Loucy (cell line): ENCODE measurements at regions not wholly inside any gene's neighbourhood (a gene's known extent, or its start where the extent isn't known, plus 50 kb on each side); places are given as distances from the start of the nearest gene placed in this dataset.

Experiments
- CTCF ChIP-seq: fragments of 200-600 bp; sonication (generic); conservative IDR thresholded peaks from 2 replicates; pipeline ENCODE4 v1.5.1; 2014; ENCODE audit warnings: mild to moderate bottlenecking, antibody characterized with exemption, low read length
- EZH2phosphoT487 ChIP-seq: fragments of 200-600 bp; IDR thresholded peaks from 2 replicates; pipeline ENCODE4 v1.6.1; 2018; ENCODE audit warnings: antibody characterized with exemption, mild to moderate bottlenecking, moderate library complexity, borderline replicate concordance

- TF ChIP-seq CTCF (no peak), EZH2phosphoT487 (no peak)
Observed at GRCh38 chr2:67340133-67341011, 56.8 kb upstream of the ETAA1 start.
